K562 (cell line): ENCODE measurements at regions not wholly inside any gene's neighbourhood (a gene's known extent, or its start where the extent isn't known, plus 50 kb on each side); places are given as distances from the start of the nearest gene placed in this dataset.

Experiments
- ATAC-seq: fragments of 200-7000 bp; cut with Tn5 transposase; 3 replicates; pipeline ENCODE4 v1.9.1; 2020; ENCODE audit warnings: moderate library complexity
- BruUV-seq: library from RNA; stranded (reverse); fragments of 400-500 nt; replicated peaks from 2 replicates; lab custom pipeline; 2021; lab: Mats Ljungman, UMichigan
- CTCF ChIA-PET: fragments of 300-600 bp; formaldehyde crosslinking; extraction: SDS; loops from one replicate; lab custom pipeline; 2021; ENCODE audit warnings: low intra/inter-chr PET ratio; lab: Yijun Ruan, JAX
- POLR2A ChIA-PET: fragments of 300-600, 350-650 bp; sonication (Branson Sonifier 250); formaldehyde crosslinking; extraction: SDS; loops from one replicate; lab custom pipeline; 2021; ENCODE audit warnings: antibody characterized with exemption, inconsistent platforms; lab: Yijun Ruan, JAX
- DNase-seq, 4 experiments: peaks; one replicate each; pipeline versions ENCODE4 v3.0.0 to v3.0.0-alpha.2; 2011 to 2018; ENCODE audit warnings: low spot score in 3 of 4, mixed read lengths in 3 of 4; ENCODE audit errors: extremely low read depth in 1 of 4
- FAIRE-seq: peaks from 2 replicates; lab custom pipeline; 2011; peaks lifted over from hg19 to GRCh38; lab: Jason Lieb, UNC
- H2AFZ ChIP-seq: 2 replicates; pipeline ENCODE4 v1.6.0; 2011; ENCODE audit warnings: low read depth, low read length, control low read depth, inconsistent platforms
- H3K27ac ChIP-seq: fragments of 200-600 bp; 3 replicates; pipeline ENCODE4 v1.8.0; 2011; ENCODE audit warnings: low read depth, mild to moderate bottlenecking, control low read depth, inconsistent platforms, low read length, moderate library complexity, mixed read lengths; ENCODE audit errors: extremely low read depth
- H3K27me3 ChIP-seq, 2 experiments: fragments of 300-600 bp in 1 of 2; 2 replicates in 1 of 2; 3 replicates in 1 of 2; pipeline versions ENCODE4 v1.6.0 to v1.8.0; 2011; ENCODE audit warnings: inconsistent platforms in 2 of 2, low read length in 2 of 2, mild to moderate bottlenecking in 1 of 2, mixed read lengths in 1 of 2, moderate library complexity in 1 of 2; ENCODE audit not compliant: control insufficient read depth in 2 of 2, insufficient read depth in 2 of 2
- H3K36me3 ChIP-seq: fragments of 300-600 bp; 3 replicates; pipeline ENCODE4 v1.8.0; 2011; ENCODE audit warnings: mild to moderate bottlenecking, low read length, inconsistent platforms; ENCODE audit not compliant: control insufficient read depth, insufficient read depth
- H3K4me1 ChIP-seq, 2 experiments: fragments of 200-600 bp in 1 of 2; replicated peaks in 1 of 2; 2 replicates in 1 of 2; 3 replicates in 1 of 2; pipeline versions ENCODE4 v1.5.1 to v1.8.0; 2011; ENCODE audit warnings: inconsistent platforms in 2 of 2, low read length in 2 of 2, mild to moderate bottlenecking in 1 of 2, mixed read lengths in 1 of 2, moderate library complexity in 1 of 2; ENCODE audit not compliant: control insufficient read depth in 2 of 2, insufficient read depth in 2 of 2
- H3K4me2 ChIP-seq: 2 replicates; pipeline ENCODE4 v1.6.1; 2011; ENCODE audit warnings: low read length, control low read depth, inconsistent platforms, mixed read lengths; ENCODE audit not compliant: insufficient read depth
- H3K4me3 ChIP-seq: fragments of 200-600 bp; sonication (generic), shearing (Covaris generic); 2 replicates; pipeline ENCODE4 v1.5.1; 2016; ENCODE audit warnings: control low read depth, inconsistent platforms
- H3K79me2 ChIP-seq: fragments of 200-600 bp; 3 replicates; pipeline ENCODE4 v1.8.0; 2011; ENCODE audit warnings: low read length, inconsistent platforms; ENCODE audit not compliant: control insufficient read depth, insufficient read depth
- H3K9ac ChIP-seq, 2 experiments: 2 replicates each; pipeline versions ENCODE4 v1.6.0 to v1.6.1; 2011; ENCODE audit warnings: low read depth in 2 of 2, low read length in 2 of 2, control low read depth in 1 of 2, inconsistent platforms in 1 of 2, mild to moderate bottlenecking in 1 of 2, mixed read lengths in 1 of 2; ENCODE audit not compliant: insufficient read depth in 1 of 2
- H3K9me1 ChIP-seq: one replicate; pipeline ENCODE4 v1.6.0; 2011; ENCODE audit warnings: inconsistent platforms, mild to moderate bottlenecking, low read length, moderate library complexity; ENCODE audit not compliant: control insufficient read depth, insufficient read depth
- H3K9me3 ChIP-seq: replicated peaks from 2 replicates; pipeline ENCODE4 v1.5.1; 2011; ENCODE audit warnings: low read depth, low read length, inconsistent platforms; ENCODE audit not compliant: control insufficient read depth, insufficient read depth
- H4K20me1 ChIP-seq: replicated peaks from 2 replicates; pipeline ENCODE4 v1.6.1; 2011; ENCODE audit warnings: low read length, inconsistent platforms, mixed read lengths; ENCODE audit not compliant: control insufficient read depth, insufficient read depth
- EZH2 ChIP-seq: IDR thresholded peaks from 2 replicates; pipeline ENCODE4 v1.6.1; 2012; ENCODE audit warnings: low read depth, mild to moderate bottlenecking, inconsistent platforms, low read length, borderline replicate concordance
- WGBS: fragments of 100-300 bp; shearing (Covaris generic); methylation state at CpG from one replicate; pipeline ENCODE4 v1.1.6; 2016; ENCODE audit warnings: low coverage, mixed read lengths; ENCODE audit not compliant: insufficient coverage; ENCODE audit errors: missing lambda C conversion rate; 5-methylcytosine and 5-hydroxymethylcytosine counted together
- in situ Hi-C: fragments of 300-500 bp; cut with MboI; formaldehyde crosslinking; loops from 4 replicates; pipeline ENCODE4 v1.15.0; 2018; ENCODE audit warnings: inconsistent platforms, mixed read lengths
- intact Hi-C: fragments of 100-400 bp; cut with micrococcal nuclease; formaldehyde crosslinking; loops from 2 replicates; pipeline ENCODE4 v1.14.2; 2022
- TF ChIP-seq, protein P1 (sequence below): fragments of 250-450 bp; sonication (Bioruptor Pico); IDR thresholded peaks from 2 replicates; pipeline ENCODE4 v1.4.0; 2020
- TF ChIP-seq, protein P2 (sequence below), 2 experiments: fragments of 450-650 bp; conservative IDR thresholded peaks; 2 replicates each; pipeline ENCODE4 v1.6.1; 2017; ENCODE audit warnings: mild to moderate bottlenecking in 2 of 2, moderate library complexity in 2 of 2

DNA sequence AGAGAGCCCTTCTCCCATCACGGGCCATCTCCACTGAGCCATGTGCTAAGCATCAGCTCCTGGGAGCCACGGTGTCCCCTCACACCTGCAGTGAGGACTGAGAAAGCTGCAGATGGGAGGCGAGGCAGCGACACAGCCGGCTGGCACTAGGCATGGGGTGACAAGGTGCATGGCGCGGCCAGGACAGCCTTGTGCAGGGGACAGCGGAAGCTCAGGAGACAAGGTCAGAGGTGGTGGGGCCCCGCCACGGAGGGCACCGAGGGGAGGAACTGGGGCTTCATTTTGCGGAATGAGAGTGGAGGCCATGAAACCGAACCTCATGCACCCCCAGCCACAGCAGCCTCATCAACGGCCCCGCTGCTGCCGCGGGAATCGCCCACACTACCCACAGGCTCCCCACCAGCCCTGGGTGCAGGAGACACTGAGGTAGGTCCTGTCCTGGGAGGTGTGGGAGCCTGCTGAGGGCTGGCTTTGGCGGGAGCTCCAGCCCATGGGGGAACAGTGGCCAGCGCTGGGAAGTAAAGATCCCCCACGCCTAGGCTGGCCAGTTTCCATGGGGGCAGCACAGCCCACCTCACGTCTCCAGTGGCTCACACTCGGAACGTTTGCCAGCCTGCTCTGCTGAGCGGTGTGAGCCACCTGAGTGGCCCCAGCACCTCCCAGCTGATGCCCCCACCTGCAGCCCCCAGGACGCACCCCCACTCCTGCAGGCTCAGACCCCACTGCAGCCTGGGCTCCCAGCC is 71.2 kb upstream of the INSIG1 start (continued):
- TF ChIP-seq, protein P1, sequence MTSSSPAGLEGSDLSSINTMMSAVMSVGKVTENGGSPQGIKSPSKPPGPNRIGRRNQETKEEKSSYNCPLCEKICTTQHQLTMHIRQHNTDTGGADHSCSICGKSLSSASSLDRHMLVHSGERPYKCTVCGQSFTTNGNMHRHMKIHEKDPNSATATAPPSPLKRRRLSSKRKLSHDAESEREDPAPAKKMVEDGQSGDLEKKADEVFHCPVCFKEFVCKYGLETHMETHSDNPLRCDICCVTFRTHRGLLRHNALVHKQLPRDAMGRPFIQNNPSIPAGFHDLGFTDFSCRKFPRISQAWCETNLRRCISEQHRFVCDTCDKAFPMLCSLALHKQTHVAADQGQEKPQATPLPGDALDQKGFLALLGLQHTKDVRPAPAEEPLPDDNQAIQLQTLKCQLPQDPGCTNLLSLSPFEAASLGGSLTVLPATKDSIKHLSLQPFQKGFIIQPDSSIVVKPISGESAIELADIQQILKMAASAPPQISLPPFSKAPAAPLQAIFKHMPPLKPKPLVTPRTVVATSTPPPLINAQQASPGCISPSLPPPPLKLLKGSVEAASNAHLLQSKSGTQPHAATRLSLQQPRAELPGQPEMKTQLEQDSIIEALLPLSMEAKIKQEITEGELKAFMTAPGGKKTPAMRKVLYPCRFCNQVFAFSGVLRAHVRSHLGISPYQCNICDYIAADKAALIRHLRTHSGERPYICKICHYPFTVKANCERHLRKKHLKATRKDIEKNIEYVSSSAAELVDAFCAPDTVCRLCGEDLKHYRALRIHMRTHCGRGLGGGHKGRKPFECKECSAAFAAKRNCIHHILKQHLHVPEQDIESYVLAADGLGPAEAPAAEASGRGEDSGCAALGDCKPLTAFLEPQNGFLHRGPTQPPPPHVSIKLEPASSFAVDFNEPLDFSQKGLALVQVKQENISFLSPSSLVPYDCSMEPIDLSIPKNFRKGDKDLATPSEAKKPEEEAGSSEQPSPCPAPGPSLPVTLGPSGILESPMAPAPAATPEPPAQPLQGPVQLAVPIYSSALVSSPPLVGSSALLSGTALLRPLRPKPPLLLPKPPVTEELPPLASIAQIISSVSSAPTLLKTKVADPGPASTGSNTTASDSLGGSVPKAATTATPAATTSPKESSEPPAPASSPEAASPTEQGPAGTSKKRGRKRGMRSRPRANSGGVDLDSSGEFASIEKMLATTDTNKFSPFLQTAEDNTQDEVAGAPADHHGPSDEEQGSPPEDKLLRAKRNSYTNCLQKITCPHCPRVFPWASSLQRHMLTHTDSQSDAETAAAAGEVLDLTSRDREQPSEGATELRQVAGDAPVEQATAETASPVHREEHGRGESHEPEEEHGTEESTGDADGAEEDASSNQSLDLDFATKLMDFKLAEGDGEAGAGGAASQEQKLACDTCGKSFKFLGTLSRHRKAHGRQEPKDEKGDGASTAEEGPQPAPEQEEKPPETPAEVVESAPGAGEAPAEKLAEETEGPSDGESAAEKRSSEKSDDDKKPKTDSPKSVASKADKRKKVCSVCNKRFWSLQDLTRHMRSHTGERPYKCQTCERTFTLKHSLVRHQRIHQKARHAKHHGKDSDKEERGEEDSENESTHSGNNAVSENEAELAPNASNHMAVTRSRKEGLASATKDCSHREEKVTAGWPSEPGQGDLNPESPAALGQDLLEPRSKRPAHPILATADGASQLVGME (CRISPR knock-in tag): no peak

- ChIA-PET CTCF (no interaction called here), POLR2A (interaction anchor here (0.6 to 1.6 kb wide), 4 partner anchors 10 to 433 kb away, joined by 3 to 4 read pairs (median 3); no protein-coding TSS in a partner anchor)
- in situ Hi-C loops: no loop called here
- no peak for ATAC-seq
- no peak overlapping the region for H2AFZ ChIP-seq
- H3K27me3 ChIP-seq: peaks cover 92 to 100% of the 10 kb centered on the region in 2 experiments
- H3K4me3 ChIP-seq: no peak overlapping the region
- peaks cover 25% of the 10 kb centered on the region for H4K20me1 ChIP-seq
- H3K9me3 ChIP-seq: no peaks in the 10 kb centered on the region
- intact Hi-C loops: no loop called here
- no peak for DNase-seq
- TF ChIP-seq EZH2: peak; percentile 58; the same call in 1 of the 2 replicates
- TF ChIP-seq, protein P2, sequence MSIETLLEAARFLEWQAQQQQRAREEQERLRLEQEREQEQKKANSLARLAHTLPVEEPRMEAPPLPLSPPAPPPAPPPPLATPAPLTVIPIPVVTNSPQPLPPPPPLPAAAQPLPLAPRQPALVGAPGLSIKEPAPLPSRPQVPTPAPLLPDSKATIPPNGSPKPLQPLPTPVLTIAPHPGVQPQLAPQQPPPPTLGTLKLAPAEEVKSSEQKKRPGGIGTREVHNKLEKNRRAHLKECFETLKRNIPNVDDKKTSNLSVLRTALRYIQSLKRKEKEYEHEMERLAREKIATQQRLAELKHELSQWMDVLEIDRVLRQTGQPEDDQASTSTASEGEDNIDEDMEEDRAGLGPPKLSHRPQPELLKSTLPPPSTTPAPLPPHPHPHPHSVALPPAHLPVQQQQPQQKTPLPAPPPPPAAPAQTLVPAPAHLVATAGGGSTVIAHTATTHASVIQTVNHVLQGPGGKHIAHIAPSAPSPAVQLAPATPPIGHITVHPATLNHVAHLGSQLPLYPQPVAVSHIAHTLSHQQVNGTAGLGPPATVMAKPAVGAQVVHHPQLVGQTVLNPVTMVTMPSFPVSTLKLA (conservative IDR thresholded peaks at IDR 0.05): no peak
- H3K9me1 ChIP-seq: no peaks in the 10 kb centered on the region
- no peak overlapping the region for H3K4me2 ChIP-seq
- no peaks in the 10 kb centered on the region for H3K79me2 ChIP-seq
- WGBS: 4% methylated on average over 26 of the region's 27 CpGs
- H3K27ac ChIP-seq: no peak overlapping the region
- H3K36me3 ChIP-seq: no peaks in the 10 kb centered on the region
- no peak for FAIRE-seq
- BruUV-seq: no TSS peak
- H3K4me1 ChIP-seq: peaks cover 0 to 23% of the 10 kb centered on the region in 2 experiments; a peak in 2 of 5 replicates
- H3K9ac ChIP-seq: peak overlapping the region in 1 of 2 experiments; percentile 18; a peak in 1 of 4 replicates
These were observed 70.5 kb upstream of the INSIG1 start for GRCh38 chr7:155227004-155227787.
